Mammary epithelial cell (primary cell): ENCODE measurements at regions not wholly inside any gene's neighbourhood (a gene's known extent, or its start where the extent isn't known, plus 50 kb on each side); places are given as distances from the start of the nearest gene placed in this dataset.

Experiments used
- EZH2 ChIP-seq: IDR thresholded peaks from 2 replicates; pipeline ENCODE4 v1.6.1; 2012; ENCODE audit warnings: low read length, inconsistent platforms, borderline replicate concordance
- TF ChIP-seq, protein P1 (sequence below), 2 donors: IDR thresholded peaks in 1 of 2; conservative IDR thresholded peaks in 1 of 2; 2 replicates each; pipeline ENCODE4 v1.5.1; 2011 to 2012; ENCODE audit warnings: inconsistent platforms in 2 of 2, low read length in 2 of 2, mild to moderate bottlenecking in 2 of 2, control low read depth in 1 of 2, low read depth in 1 of 2; ENCODE audit not compliant: insufficient read depth in 1 of 2; ENCODE audit errors: extremely low read depth in 1 of 2

DNA sequence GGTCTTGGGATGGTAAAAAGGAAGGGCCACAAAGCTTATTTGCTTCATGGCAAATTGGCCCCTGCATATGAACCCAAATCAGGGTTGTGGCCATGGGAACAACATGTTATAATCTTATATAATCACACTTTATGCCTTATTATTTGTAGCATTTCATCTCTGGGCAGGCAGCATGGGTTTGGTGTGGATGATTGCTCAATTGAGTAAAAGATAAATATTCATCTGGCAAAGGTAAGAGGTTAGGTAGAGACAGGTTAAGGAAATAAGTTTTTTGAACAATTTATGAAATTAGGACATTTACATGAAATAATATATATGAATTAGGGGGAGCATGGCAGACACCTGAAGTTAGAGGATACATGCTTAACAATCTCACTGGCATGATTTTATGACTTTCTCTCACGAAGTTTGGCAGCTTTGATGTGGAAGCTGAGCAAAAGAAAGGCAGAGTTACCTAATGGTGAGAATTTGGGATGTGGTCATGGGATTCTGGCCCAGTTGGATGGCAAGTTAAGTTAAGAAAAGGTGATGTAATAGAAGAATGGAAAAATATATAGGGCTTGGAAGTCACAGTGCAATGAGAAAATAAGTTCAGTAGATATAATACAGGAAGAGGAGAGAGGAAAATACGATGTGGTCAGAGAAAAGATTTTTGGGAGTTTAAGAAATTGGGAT, 88.1 kb upstream of the FAM3C start:
- TF ChIP-seq, protein P1, sequence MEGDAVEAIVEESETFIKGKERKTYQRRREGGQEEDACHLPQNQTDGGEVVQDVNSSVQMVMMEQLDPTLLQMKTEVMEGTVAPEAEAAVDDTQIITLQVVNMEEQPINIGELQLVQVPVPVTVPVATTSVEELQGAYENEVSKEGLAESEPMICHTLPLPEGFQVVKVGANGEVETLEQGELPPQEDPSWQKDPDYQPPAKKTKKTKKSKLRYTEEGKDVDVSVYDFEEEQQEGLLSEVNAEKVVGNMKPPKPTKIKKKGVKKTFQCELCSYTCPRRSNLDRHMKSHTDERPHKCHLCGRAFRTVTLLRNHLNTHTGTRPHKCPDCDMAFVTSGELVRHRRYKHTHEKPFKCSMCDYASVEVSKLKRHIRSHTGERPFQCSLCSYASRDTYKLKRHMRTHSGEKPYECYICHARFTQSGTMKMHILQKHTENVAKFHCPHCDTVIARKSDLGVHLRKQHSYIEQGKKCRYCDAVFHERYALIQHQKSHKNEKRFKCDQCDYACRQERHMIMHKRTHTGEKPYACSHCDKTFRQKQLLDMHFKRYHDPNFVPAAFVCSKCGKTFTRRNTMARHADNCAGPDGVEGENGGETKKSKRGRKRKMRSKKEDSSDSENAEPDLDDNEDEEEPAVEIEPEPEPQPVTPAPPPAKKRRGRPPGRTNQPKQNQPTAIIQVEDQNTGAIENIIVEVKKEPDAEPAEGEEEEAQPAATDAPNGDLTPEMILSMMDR (conservative IDR thresholded peaks at IDR 0.05 in 1 of 2, IDR thresholded peaks at IDR 0.05 in 1 of 2; ENCODE audit: extremely low read depth in 1 of 2, insufficient read depth in 1 of 2, low read depth in 1 of 2, low read length in 2 of 2) = no peak
- TF ChIP-seq EZH2 = no peak
